Suprapubic skin (tissue), 4 donors: ENCODE measurements at regions not wholly inside any gene's neighbourhood (a gene's known extent, or its start where the extent isn't known, plus 50 kb on each side); places are given as distances from the start of the nearest gene placed in this dataset.

Experiments used
- DNase-seq, 2 donors: peaks; one replicate each; pipeline ENCODE4 v3.0.0-alpha.2; 2019; ENCODE audit warnings: low spot score in 2 of 2
- H3K27ac ChIP-seq: fragments of 200-600 bp; sonication (generic); one replicate; pipeline ENCODE4 v1.5.1; 2019
- H3K27me3 ChIP-seq: fragments of 200-600 bp; sonication (generic); one replicate; pipeline ENCODE4 v1.5.1; 2019
- H3K36me3 ChIP-seq: fragments of 200-600 bp; sonication (generic); one replicate; pipeline ENCODE4 v1.5.1; 2019
- H3K4me1 ChIP-seq: fragments of 200-600 bp; sonication (generic); one replicate; pipeline ENCODE4 v1.5.1; 2019
- H3K4me3 ChIP-seq: fragments of 200-600 bp; sonication (generic); one replicate; pipeline ENCODE4 v1.5.1; 2019; ENCODE audit warnings: mild to moderate bottlenecking
- H3K9me3 ChIP-seq: fragments of 200-600 bp; sonication (generic); one replicate; pipeline ENCODE4 v1.5.1; 2019
- EP300 ChIP-seq: sonication (generic); formaldehyde crosslinking; IDR thresholded peaks from one replicate; pipeline ENCODE4 v1.6.1; 2017; ENCODE audit warnings: antibody characterized with exemption
- POLR2A ChIP-seq, 2 donors: fragments of 450-650 bp; IDR thresholded peaks; one replicate each; pipeline ENCODE4 v1.6.1; 2017; ENCODE audit warnings: antibody characterized with exemption in 2 of 2, mild to moderate bottlenecking in 2 of 2, moderate library complexity in 2 of 2
- POLR2AphosphoS5 ChIP-seq, 3 donors: sonication (generic); formaldehyde crosslinking; IDR thresholded peaks; one replicate each; pipeline ENCODE4 v1.6.1; 2017; ENCODE audit warnings: antibody characterized with exemption in 3 of 3
- WGBS: methylation state at CpG from one replicate; pipeline ENCODE4 v1.1.5; 2018; 5-methylcytosine and 5-hydroxymethylcytosine counted together
- TF ChIP-seq, protein P1 (sequence below), 2 donors: fragments of 200-600 bp in 1 of 2; fragments of 450-650 bp in 1 of 2; sonication (generic) in 1 of 2; IDR thresholded peaks; one replicate each; pipeline ENCODE4 v1.5.1; 2016 to 2019; ENCODE audit warnings: antibody characterized with exemption in 2 of 2, mild to moderate bottlenecking in 1 of 2, moderate library complexity in 1 of 2

- Histone ChIP-seq H3K27ac (no peak overlapping the region), H3K27me3 (no peaks in the 10 kb centered on the region), H3K9me3 (no peaks in the 10 kb centered on the region), H3K4me3 (no peak overlapping the region), H3K4me1 (no peaks in the 10 kb centered on the region), H3K36me3 (no peaks in the 10 kb centered on the region)
- no peak for TF ChIP-seq POLR2AphosphoS5 (IDR thresholded peaks at IDR 0.05)
- TF ChIP-seq POLR2A (IDR thresholded peaks at IDR 0.05), result no peak
- TF ChIP-seq, protein P1, sequence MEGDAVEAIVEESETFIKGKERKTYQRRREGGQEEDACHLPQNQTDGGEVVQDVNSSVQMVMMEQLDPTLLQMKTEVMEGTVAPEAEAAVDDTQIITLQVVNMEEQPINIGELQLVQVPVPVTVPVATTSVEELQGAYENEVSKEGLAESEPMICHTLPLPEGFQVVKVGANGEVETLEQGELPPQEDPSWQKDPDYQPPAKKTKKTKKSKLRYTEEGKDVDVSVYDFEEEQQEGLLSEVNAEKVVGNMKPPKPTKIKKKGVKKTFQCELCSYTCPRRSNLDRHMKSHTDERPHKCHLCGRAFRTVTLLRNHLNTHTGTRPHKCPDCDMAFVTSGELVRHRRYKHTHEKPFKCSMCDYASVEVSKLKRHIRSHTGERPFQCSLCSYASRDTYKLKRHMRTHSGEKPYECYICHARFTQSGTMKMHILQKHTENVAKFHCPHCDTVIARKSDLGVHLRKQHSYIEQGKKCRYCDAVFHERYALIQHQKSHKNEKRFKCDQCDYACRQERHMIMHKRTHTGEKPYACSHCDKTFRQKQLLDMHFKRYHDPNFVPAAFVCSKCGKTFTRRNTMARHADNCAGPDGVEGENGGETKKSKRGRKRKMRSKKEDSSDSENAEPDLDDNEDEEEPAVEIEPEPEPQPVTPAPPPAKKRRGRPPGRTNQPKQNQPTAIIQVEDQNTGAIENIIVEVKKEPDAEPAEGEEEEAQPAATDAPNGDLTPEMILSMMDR (IDR thresholded peaks at IDR 0.05), result no peak
- TF ChIP-seq EP300, result no peak
- DNase-seq, result no peak
- 86% methylated on average over 2 of the region's 2 CpGs for WGBS
Measured at GRCh38 chr2:126370201-126370600, 285.8 kb upstream of the GYPC start.

DNA sequence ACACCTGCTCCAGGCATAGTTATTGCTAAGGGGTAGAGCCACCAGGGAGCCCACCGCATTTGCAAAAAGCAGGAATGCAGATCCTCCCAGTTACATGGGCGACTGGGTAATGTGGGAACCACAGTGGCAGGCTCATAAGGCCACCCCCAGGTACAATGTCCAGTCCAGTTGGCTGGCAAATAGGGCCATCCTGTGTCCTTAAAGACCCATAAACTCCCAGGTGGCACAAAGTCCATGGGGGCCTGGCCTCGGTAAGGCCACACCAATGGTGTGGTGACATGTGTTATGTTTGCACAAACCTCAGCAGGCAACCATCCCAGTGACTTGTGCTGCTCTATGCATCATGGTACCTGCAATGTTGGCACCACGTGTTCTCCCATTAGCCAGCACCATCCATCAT lies 283.6 kb upstream of the GYPC start:
- H3K27ac ChIP-seq, result no peak overlapping the region
- WGBS, result 100% methylated on average over 1 of the region's 4 CpGs
- H3K4me1 ChIP-seq, result no peaks in the 10 kb centered on the region
- TF ChIP-seq POLR2A (IDR thresholded peaks at IDR 0.05), result no peak
- no peak for TF ChIP-seq POLR2AphosphoS5 (IDR thresholded peaks at IDR 0.05)
- no peak for TF ChIP-seq EP300
- TF ChIP-seq, protein P1 (IDR thresholded peaks at IDR 0.05), result no peak
- no peak overlapping the region for H3K4me3 ChIP-seq
- no peak for DNase-seq
- H3K27me3 ChIP-seq, result no peaks in the 10 kb centered on the region
- no peaks in the 10 kb centered on the region for H3K36me3 ChIP-seq
- H3K9me3 ChIP-seq, result no peaks in the 10 kb centered on the region

DNA sequence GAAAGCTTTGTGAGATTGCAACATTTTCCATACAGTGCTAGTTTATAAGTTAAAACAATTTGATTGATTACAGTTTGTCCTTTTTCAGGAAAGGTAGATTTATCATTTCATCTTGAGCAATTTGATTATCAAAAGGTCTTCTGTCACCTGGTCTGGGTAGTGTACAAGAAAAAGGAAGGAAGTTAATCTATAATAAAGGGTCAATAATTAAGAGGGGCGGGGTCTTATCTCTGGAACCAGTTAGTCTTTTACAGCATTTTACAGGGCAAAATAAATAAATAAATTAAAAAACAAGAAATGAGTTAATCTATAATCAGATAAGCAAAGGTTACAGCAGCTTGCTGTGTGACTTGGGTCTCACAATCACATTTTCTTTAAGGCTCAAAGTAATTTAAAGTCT lies 277.8 kb upstream of the GYPC start:
- Histone ChIP-seq H3K4me1 (no peaks in the 10 kb centered on the region), H3K9me3 (no peaks in the 10 kb centered on the region), H3K27me3 (no peaks in the 10 kb centered on the region), H3K4me3 (no peak overlapping the region), H3K27ac (no peak overlapping the region), H3K36me3 (no peaks in the 10 kb centered on the region)
- TF ChIP-seq, protein P1 (IDR thresholded peaks at IDR 0.05), result no peak
- TF ChIP-seq EP300, result no peak
- TF ChIP-seq POLR2AphosphoS5 (IDR thresholded peaks at IDR 0.05), result no peak
- no peak for TF ChIP-seq POLR2A (IDR thresholded peaks at IDR 0.05)
- 79% methylated on average over 1 of the region's 1 CpG for WGBS
- no peak for DNase-seq

DNA sequence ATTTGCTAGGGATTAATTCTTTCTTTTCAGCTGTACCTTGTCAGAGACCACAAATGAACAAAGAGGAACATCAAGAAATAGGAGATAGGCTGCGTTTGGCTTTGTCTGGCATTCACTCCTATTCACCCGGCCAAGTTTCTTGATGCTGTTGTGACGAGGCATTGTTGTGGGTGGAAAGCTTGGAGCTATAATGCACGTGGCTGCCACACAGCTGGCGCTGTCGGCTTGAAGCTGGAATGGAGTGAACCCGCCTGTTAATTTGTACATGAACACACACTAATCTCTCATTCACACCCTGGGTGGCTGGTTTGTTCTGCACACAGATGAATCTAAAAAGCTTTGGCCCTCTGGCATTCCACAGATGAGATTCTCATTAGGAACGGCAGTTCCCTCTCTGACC lies 274.9 kb upstream of the GYPC start:
- WGBS, result 70% methylated on average over 8 of the region's 8 CpGs

GRCh38 chr2:126382998-126383397 lies 273.0 kb upstream of the GYPC start:
- Histone ChIP-seq H3K9me3 (peaks cover 6% of the 10 kb centered on the region), H3K4me3 (no peak overlapping the region), H3K27ac (no peak overlapping the region), H3K27me3 (no peaks in the 10 kb centered on the region), H3K36me3 (no peaks in the 10 kb centered on the region), H3K4me1 (no peaks in the 10 kb centered on the region)
- TF ChIP-seq POLR2AphosphoS5 (IDR thresholded peaks at IDR 0.05) (no peak), POLR2A (IDR thresholded peaks at IDR 0.05) (no peak), EP300 (no peak)
- TF ChIP-seq, protein P1 (IDR thresholded peaks at IDR 0.05), result no peak
- DNase-seq, result no peak
- 85% methylated on average over 5 of the region's 5 CpGs for WGBS

More for the DNA sequence above, 274.9 kb upstream of the GYPC start:
- Histone ChIP-seq H3K4me3 (no peak overlapping the region), H3K27ac (no peak overlapping the region), H3K4me1 (no peaks in the 10 kb centered on the region), H3K36me3 (no peaks in the 10 kb centered on the region), H3K27me3 (no peaks in the 10 kb centered on the region), H3K9me3 (no peaks in the 10 kb centered on the region)
- TF ChIP-seq POLR2A (IDR thresholded peaks at IDR 0.05) (no peak), EP300 (no peak), POLR2AphosphoS5 (IDR thresholded peaks at IDR 0.05) (no peak)
- TF ChIP-seq, protein P1 (IDR thresholded peaks at IDR 0.05), result no peak
- no peak for DNase-seq
